ENCODE measurements at regions not wholly inside any gene's neighbourhood (a gene's known extent, or its start where the extent isn't known, plus 50 kb on each side); places are given as distances from the start of the nearest gene placed in this dataset.
"Not testable (repeated sequence)": the region's sequence is repeated elsewhere in the genome, so short reads cannot be mapped to it uniquely, and the experiment has no call there.

DNA sequence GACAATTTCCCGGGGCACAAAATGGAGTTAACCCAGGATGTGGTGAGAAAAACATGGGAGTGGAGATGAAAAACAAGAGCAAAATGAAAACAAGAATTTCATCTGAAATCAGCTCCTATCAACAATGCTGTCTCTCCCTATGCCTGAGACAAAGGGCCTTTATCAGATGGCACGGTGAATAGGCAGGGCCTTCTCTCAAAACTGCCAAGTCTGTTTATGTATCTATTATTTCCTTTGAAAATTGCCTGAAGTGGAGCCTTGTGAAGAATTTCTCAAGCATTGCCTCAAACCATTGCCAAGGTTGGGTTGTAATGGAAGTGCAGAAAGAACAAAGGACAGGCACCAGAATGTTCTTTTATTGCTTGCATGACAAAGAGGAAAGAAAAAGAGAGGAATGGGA is 74.7 kb downstream of the BTBD3 start:
- Histone ChIP-seq H3K4me3 (no peak overlapping the region), H3K9me3 (no peaks in the 10 kb centered on the region), H3K27me3 (no peaks in the 10 kb centered on the region), H3K27ac (no peak overlapping the region), H3K4me1 (no peaks in the 10 kb centered on the region), H3K36me3 (no peaks in the 10 kb centered on the region)
- ATAC-seq (no peak), DNase-seq (no peak)
- TF ChIP-seq, protein P1, sequence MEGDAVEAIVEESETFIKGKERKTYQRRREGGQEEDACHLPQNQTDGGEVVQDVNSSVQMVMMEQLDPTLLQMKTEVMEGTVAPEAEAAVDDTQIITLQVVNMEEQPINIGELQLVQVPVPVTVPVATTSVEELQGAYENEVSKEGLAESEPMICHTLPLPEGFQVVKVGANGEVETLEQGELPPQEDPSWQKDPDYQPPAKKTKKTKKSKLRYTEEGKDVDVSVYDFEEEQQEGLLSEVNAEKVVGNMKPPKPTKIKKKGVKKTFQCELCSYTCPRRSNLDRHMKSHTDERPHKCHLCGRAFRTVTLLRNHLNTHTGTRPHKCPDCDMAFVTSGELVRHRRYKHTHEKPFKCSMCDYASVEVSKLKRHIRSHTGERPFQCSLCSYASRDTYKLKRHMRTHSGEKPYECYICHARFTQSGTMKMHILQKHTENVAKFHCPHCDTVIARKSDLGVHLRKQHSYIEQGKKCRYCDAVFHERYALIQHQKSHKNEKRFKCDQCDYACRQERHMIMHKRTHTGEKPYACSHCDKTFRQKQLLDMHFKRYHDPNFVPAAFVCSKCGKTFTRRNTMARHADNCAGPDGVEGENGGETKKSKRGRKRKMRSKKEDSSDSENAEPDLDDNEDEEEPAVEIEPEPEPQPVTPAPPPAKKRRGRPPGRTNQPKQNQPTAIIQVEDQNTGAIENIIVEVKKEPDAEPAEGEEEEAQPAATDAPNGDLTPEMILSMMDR (IDR thresholded peaks at IDR 0.05): no peak
- intact Hi-C loops (cut with DNase I): no loop called here

GRCh38 chr20:11993886-11994461 is 76.3 kb downstream of the BTBD3 start:
- intact Hi-C loops (cut with DNase I): no loop called here
- Histone ChIP-seq H3K4me3 (no peak overlapping the region), H3K4me1 (no peaks in the 10 kb centered on the region), H3K9me3 (no peaks in the 10 kb centered on the region), H3K27ac (no peak overlapping the region), H3K27me3 (no peaks in the 10 kb centered on the region), H3K36me3 (no peaks in the 10 kb centered on the region)
- peak in 1 of 4 donors; percentile 15 for DNase-seq
- no peak for ATAC-seq
- TF ChIP-seq, protein P1 (IDR thresholded peaks at IDR 0.05): no peak

DNA sequence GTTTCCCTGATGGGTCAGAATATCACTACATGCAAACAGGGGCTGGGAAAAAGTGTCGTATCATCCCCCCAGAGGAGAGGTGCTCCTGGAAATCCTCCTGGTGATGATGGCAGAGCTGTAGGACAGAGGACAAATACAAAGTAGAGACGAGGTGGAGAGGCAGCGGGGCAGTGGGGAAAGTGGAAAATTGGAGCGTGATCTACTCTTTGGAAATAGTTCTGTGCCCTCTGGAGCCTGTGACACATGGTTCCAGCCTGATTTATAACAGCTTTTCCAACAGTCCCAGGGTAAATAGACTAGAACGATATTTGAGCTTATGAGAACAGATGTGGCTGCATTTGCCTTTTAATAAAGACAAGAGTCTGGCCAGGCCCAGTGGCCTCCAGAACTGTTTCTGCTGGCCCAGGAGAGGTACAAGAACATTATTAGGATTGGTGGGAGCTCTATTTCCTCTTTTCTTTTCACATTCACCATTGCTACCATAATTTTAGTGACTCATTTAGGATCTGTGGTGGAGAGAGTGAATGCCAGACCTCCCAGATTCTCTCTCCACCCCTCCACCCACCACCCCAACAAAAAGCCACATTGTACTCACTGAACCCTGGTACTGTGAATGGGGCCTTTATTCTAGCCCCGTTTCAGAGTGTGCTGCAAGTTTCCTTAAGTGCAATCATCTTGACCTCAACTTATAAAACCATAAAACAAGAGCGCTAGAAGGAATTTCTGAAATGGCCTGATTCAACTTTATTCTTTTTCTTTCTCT is 78.3 kb downstream of the BTBD3 start:
- Histone ChIP-seq H3K36me3 (no peaks in the 10 kb centered on the region), H3K4me1 (no peaks in the 10 kb centered on the region), H3K27me3 (no peaks in the 10 kb centered on the region), H3K27ac (no peak overlapping the region), H3K9me3 (no peaks in the 10 kb centered on the region), H3K4me3 (no peak overlapping the region)
- intact Hi-C loops (cut with DNase I): no loop called here
- DNase-seq: no peak
- TF ChIP-seq, protein P1 (IDR thresholded peaks at IDR 0.05): no peak
- no peak for ATAC-seq

DNA sequence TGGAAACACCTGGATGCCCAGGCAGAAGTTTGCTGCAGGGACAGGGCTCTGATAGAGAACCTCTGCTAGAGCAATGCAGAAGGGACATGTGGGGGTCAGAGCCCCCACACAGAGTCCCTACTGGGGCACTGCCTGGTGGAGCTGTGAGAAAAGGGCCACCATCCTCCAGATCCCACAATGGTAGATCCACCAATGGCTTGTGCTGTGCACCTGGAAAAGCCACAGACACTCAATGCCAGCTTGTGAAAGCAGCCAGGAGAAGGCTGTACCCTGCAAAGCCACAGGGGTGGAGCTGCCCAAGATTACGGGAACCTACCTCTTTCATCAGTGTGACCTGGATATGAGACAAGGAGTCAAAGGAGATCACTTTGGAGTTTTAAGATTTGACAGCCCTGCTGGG is 87.1 kb downstream of the BTBD3 start:
- H3K36me3 ChIP-seq; H3K9me3 ChIP-seq; DNase-seq; H3K4me1 ChIP-seq; intact Hi-C loops (cut with DNase I); H3K4me3 ChIP-seq; H3K27ac ChIP-seq; H3K27me3 ChIP-seq; ATAC-seq: not testable (repeated sequence)

DNA sequence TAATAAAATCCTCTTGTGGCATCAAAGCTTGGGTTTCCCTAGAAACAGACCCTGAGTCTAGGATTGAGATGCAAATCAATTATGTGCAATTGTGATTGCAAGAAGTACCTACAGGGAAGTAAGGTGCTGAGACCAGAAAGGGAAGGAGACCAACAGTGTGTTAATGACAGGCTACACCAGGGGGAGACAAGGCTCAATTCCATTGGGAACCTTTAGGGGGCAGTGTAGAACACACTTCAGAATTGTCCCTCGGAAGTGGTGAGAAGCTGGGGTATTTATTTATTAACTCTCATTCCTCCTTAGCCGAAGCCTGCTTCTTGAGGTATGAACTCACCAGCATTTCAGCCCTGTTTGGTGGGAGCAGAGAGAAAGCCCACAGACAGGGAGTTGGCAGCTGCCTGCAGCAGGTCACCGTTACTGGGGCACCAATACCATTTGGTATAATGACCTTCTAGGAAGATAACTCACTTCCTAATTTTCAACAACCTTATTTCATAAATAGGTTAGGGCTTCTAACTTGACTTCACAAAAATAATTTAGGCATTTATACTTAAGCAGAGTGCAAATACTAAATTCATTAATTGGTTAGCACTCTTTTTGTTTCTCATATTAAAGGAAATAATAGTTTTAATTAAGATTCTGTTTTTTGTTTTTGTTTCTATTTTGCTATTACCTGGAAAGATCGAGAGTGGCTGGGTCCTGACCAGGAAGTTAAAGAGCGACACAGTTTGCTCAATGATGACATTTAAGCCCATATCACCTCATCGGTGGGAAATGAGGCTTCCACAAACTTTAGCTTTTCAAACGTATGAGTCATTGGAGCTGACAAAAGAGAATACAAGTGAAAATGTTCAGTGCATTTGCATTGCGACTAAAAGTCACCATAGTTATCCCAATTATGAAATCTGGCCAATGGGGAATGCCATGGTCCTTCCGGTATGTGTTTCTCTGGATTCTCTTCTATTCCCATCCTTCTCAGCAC is 94.8 kb downstream of the BTBD3 start:
- no peak overlapping the region for H3K4me3 ChIP-seq
- H3K9me3 ChIP-seq: no peaks in the 10 kb centered on the region
- intact Hi-C loops (cut with DNase I): no loop called here
- no peaks in the 10 kb centered on the region for H3K27me3 ChIP-seq
- H3K36me3 ChIP-seq: no peaks in the 10 kb centered on the region
- H3K4me1 ChIP-seq: no peaks in the 10 kb centered on the region
- H3K27ac ChIP-seq: no peak overlapping the region
- peak in 1 of 4 donors; percentile 28 for DNase-seq
- peak; percentile 95 for ATAC-seq
- TF ChIP-seq, protein P1 (IDR thresholded peaks at IDR 0.05): peak; percentile 79 to 83

All from left lung (tissue), 4 donors.